ENCODE measurements at regions not wholly inside any gene's neighbourhood (a gene's known extent, or its start where the extent isn't known, plus 50 kb on each side); places are given as distances from the start of the nearest gene placed in this dataset.

- no peak overlapping the region for H3K4me3 ChIP-seq (ENCODE audit: insufficient read depth, low read depth, low read length, poor library complexity, severe bottlenecking)
- no peak for DNase-seq
- no peaks in the 10 kb centered on the region for H3K36me3 ChIP-seq (ENCODE audit: control insufficient read depth, insufficient read depth, low read length)
- H3K27ac ChIP-seq (ENCODE audit: insufficient read depth, low read length, poor library complexity, severe bottlenecking) = no peak overlapping the region
- no peaks in the 10 kb centered on the region for H3K9me3 ChIP-seq (ENCODE audit: control insufficient read depth, low read length)
- no peaks in the 10 kb centered on the region for H3K4me1 ChIP-seq (ENCODE audit: control insufficient read depth, insufficient read depth, low read length, poor library complexity, severe bottlenecking)
- no peaks in the 10 kb centered on the region for H3K27me3 ChIP-seq (replicated peaks; ENCODE audit: control insufficient read depth, insufficient read depth, low read length, poor library complexity, severe bottlenecking)
Measured at GRCh38 chr5:1950708-1951103, 68.0 kb upstream of the IRX4 start.

GRCh38 chr5:1950096-1950707 lies 67.5 kb upstream of the IRX4 start:
- DNase-seq = no peak
- no peaks in the 10 kb centered on the region for H3K4me1 ChIP-seq (ENCODE audit: control insufficient read depth, insufficient read depth, low read length, poor library complexity, severe bottlenecking)
- no peak overlapping the region for H3K27ac ChIP-seq (ENCODE audit: insufficient read depth, low read length, poor library complexity, severe bottlenecking)
- no peaks in the 10 kb centered on the region for H3K9me3 ChIP-seq (ENCODE audit: control insufficient read depth, low read length)
- no peaks in the 10 kb centered on the region for H3K27me3 ChIP-seq (replicated peaks; ENCODE audit: control insufficient read depth, insufficient read depth, low read length, poor library complexity, severe bottlenecking)
- no peaks in the 10 kb centered on the region for H3K36me3 ChIP-seq (ENCODE audit: control insufficient read depth, insufficient read depth, low read length)
- H3K4me3 ChIP-seq (ENCODE audit: insufficient read depth, low read depth, low read length, poor library complexity, severe bottlenecking) = no peak overlapping the region

- no peak overlapping the region for H3K4me3 ChIP-seq (ENCODE audit: insufficient read depth, low read depth, low read length, poor library complexity, severe bottlenecking)
- no peaks in the 10 kb centered on the region for H3K36me3 ChIP-seq (ENCODE audit: control insufficient read depth, insufficient read depth, low read length)
- H3K27me3 ChIP-seq (replicated peaks; ENCODE audit: control insufficient read depth, insufficient read depth, low read length, poor library complexity, severe bottlenecking) = no peaks in the 10 kb centered on the region
- no peaks in the 10 kb centered on the region for H3K4me1 ChIP-seq (ENCODE audit: control insufficient read depth, insufficient read depth, low read length, poor library complexity, severe bottlenecking)
- no peak overlapping the region for H3K27ac ChIP-seq (ENCODE audit: insufficient read depth, low read length, poor library complexity, severe bottlenecking)
- no peak for DNase-seq
- no peaks in the 10 kb centered on the region for H3K9me3 ChIP-seq (ENCODE audit: control insufficient read depth, low read length)
Measured at GRCh38 chr5:1949253-1949652, 66.5 kb upstream of the IRX4 start.

GRCh38 chr5:1948663-1949191 lies 66.0 kb upstream of the IRX4 start:
- no peaks in the 10 kb centered on the region for H3K9me3 ChIP-seq (ENCODE audit: control insufficient read depth, low read length)
- no peak overlapping the region for H3K27ac ChIP-seq (ENCODE audit: insufficient read depth, low read length, poor library complexity, severe bottlenecking)
- no peak overlapping the region for H3K4me3 ChIP-seq (ENCODE audit: insufficient read depth, low read depth, low read length, poor library complexity, severe bottlenecking)
- no peaks in the 10 kb centered on the region for H3K36me3 ChIP-seq (ENCODE audit: control insufficient read depth, insufficient read depth, low read length)
- DNase-seq = no peak
- no peaks in the 10 kb centered on the region for H3K27me3 ChIP-seq (replicated peaks; ENCODE audit: control insufficient read depth, insufficient read depth, low read length, poor library complexity, severe bottlenecking)
- H3K4me1 ChIP-seq (ENCODE audit: control insufficient read depth, insufficient read depth, low read length, poor library complexity, severe bottlenecking) = no peaks in the 10 kb centered on the region

- Histone ChIP-seq H3K36me3 (ENCODE audit: control insufficient read depth, insufficient read depth, low read length) (no peaks in the 10 kb centered on the region), H3K4me1 (ENCODE audit: control insufficient read depth, insufficient read depth, low read length, poor library complexity, severe bottlenecking) (no peaks in the 10 kb centered on the region), H3K27ac (ENCODE audit: insufficient read depth, low read length, poor library complexity, severe bottlenecking) (no peak overlapping the region), H3K4me3 (ENCODE audit: insufficient read depth, low read depth, low read length, poor library complexity, severe bottlenecking) (no peak overlapping the region), H3K27me3 (replicated peaks; ENCODE audit: control insufficient read depth, insufficient read depth, low read length, poor library complexity, severe bottlenecking) (no peaks in the 10 kb centered on the region), H3K9me3 (ENCODE audit: control insufficient read depth, low read length) (no peaks in the 10 kb centered on the region)
- DNase-seq = no peak
Measured at GRCh38 chr5:1948111-1948510, 65.4 kb upstream of the IRX4 start.

GRCh38 chr5:1946776-1947175 lies 64.1 kb upstream of the IRX4 start:
- Histone ChIP-seq H3K9me3 (ENCODE audit: control insufficient read depth, low read length) (no peaks in the 10 kb centered on the region), H3K27ac (ENCODE audit: insufficient read depth, low read length, poor library complexity, severe bottlenecking) (no peak overlapping the region), H3K27me3 (replicated peaks; ENCODE audit: control insufficient read depth, insufficient read depth, low read length, poor library complexity, severe bottlenecking) (no peaks in the 10 kb centered on the region), H3K36me3 (ENCODE audit: control insufficient read depth, insufficient read depth, low read length) (no peaks in the 10 kb centered on the region), H3K4me1 (ENCODE audit: control insufficient read depth, insufficient read depth, low read length, poor library complexity, severe bottlenecking) (no peaks in the 10 kb centered on the region), H3K4me3 (ENCODE audit: insufficient read depth, low read depth, low read length, poor library complexity, severe bottlenecking) (no peak overlapping the region)
- DNase-seq = no peak

GRCh38 chr5:1946122-1946677 lies 63.5 kb upstream of the IRX4 start:
- Histone ChIP-seq H3K4me1 (ENCODE audit: control insufficient read depth, insufficient read depth, low read length, poor library complexity, severe bottlenecking) (no peaks in the 10 kb centered on the region), H3K4me3 (ENCODE audit: insufficient read depth, low read depth, low read length, poor library complexity, severe bottlenecking) (no peak overlapping the region), H3K9me3 (ENCODE audit: control insufficient read depth, low read length) (no peaks in the 10 kb centered on the region), H3K36me3 (ENCODE audit: control insufficient read depth, insufficient read depth, low read length) (no peaks in the 10 kb centered on the region), H3K27ac (ENCODE audit: insufficient read depth, low read length, poor library complexity, severe bottlenecking) (no peak overlapping the region), H3K27me3 (replicated peaks; ENCODE audit: control insufficient read depth, insufficient read depth, low read length, poor library complexity, severe bottlenecking) (no peaks in the 10 kb centered on the region)
- DNase-seq = no peak

- Histone ChIP-seq H3K27ac (ENCODE audit: insufficient read depth, low read length, poor library complexity, severe bottlenecking) (no peak overlapping the region), H3K27me3 (replicated peaks; ENCODE audit: control insufficient read depth, insufficient read depth, low read length, poor library complexity, severe bottlenecking) (no peaks in the 10 kb centered on the region)
Measured at GRCh38 chr5:1945606-1946005, 62.9 kb upstream of the IRX4 start.

GRCh38 chr5:1944408-1944807 lies 61.7 kb upstream of the IRX4 start:
- DNase-seq = no peak
- no peaks in the 10 kb centered on the region for H3K36me3 ChIP-seq (ENCODE audit: control insufficient read depth, insufficient read depth, low read length)
- no peaks in the 10 kb centered on the region for H3K9me3 ChIP-seq (ENCODE audit: control insufficient read depth, low read length)
- no peak overlapping the region for H3K4me3 ChIP-seq (ENCODE audit: insufficient read depth, low read depth, low read length, poor library complexity, severe bottlenecking)
- no peak overlapping the region for H3K27ac ChIP-seq (ENCODE audit: insufficient read depth, low read length, poor library complexity, severe bottlenecking)
- no peaks in the 10 kb centered on the region for H3K27me3 ChIP-seq (replicated peaks; ENCODE audit: control insufficient read depth, insufficient read depth, low read length, poor library complexity, severe bottlenecking)
- no peaks in the 10 kb centered on the region for H3K4me1 ChIP-seq (ENCODE audit: control insufficient read depth, insufficient read depth, low read length, poor library complexity, severe bottlenecking)

More at GRCh38 chr5:1945606-1946005, 62.9 kb upstream of the IRX4 start:
- no peak for DNase-seq
- Histone ChIP-seq H3K9me3 (ENCODE audit: control insufficient read depth, low read length) (no peaks in the 10 kb centered on the region), H3K4me1 (ENCODE audit: control insufficient read depth, insufficient read depth, low read length, poor library complexity, severe bottlenecking) (no peaks in the 10 kb centered on the region), H3K4me3 (ENCODE audit: insufficient read depth, low read depth, low read length, poor library complexity, severe bottlenecking) (no peak overlapping the region), H3K36me3 (ENCODE audit: control insufficient read depth, insufficient read depth, low read length) (no peaks in the 10 kb centered on the region)

GRCh38 chr5:1943481-1943880 lies 60.8 kb upstream of the IRX4 start:
- Histone ChIP-seq H3K4me1 (ENCODE audit: control insufficient read depth, insufficient read depth, low read length, poor library complexity, severe bottlenecking) (no peaks in the 10 kb centered on the region), H3K36me3 (ENCODE audit: control insufficient read depth, insufficient read depth, low read length) (no peaks in the 10 kb centered on the region), H3K9me3 (ENCODE audit: control insufficient read depth, low read length) (no peaks in the 10 kb centered on the region), H3K27me3 (replicated peaks; ENCODE audit: control insufficient read depth, insufficient read depth, low read length, poor library complexity, severe bottlenecking) (no peaks in the 10 kb centered on the region), H3K4me3 (ENCODE audit: insufficient read depth, low read depth, low read length, poor library complexity, severe bottlenecking) (no peak overlapping the region), H3K27ac (ENCODE audit: insufficient read depth, low read length, poor library complexity, severe bottlenecking) (no peak overlapping the region)
- DNase-seq = no peak
